Naive thymus-derived CD4-positive, alpha-beta T cell (primary cell): ENCODE measurements at regions not wholly inside any gene's neighbourhood (a gene's known extent, or its start where the extent isn't known, plus 50 kb on each side); places are given as distances from the start of the nearest gene placed in this dataset.
A peak's percentile ranks its signal among the peaks of the same experiment; 100 is the strongest.

ENCODE experiments used
- ATAC-seq: fragments of 150-1000 bp; cut with Tn5 transposase; 2 replicates; pipeline ENCODE4 v1.10.0; 2021; ENCODE audit warnings: mild to moderate bottlenecking, moderate library complexity
- CTCF ChIA-PET: fragments of 350-600 bp; sonication (Branson Sonifier 250); formaldehyde crosslinking; loops from one replicate; lab custom pipeline; 2021; ENCODE audit warnings: antibody characterized with exemption; lab: Charles Lee
- POLR2A ChIA-PET: fragments of 350-600 bp; sonication (Branson Sonifier 250); formaldehyde crosslinking; loops from one replicate; lab custom pipeline; 2021; ENCODE audit warnings: antibody characterized with exemption, inconsistent platforms; lab: Charles Lee
- DNase-seq, 9 donors: peaks; one replicate each; pipeline versions ENCODE4 v3.0.0 to v3.0.0-alpha.2; 2020 to 2022; ENCODE audit warnings: mixed read lengths in 1 of 9
- H3K27ac ChIP-seq: one replicate; pipeline ENCODE4 v1.7.0; 2013; ENCODE audit warnings: mild to moderate bottlenecking, low read depth, low read length, moderate library complexity
- H3K27me3 ChIP-seq, 2 donors: one replicate each; pipeline ENCODE4 v1.7.0; 2013; ENCODE audit warnings: low read length in 2 of 2, mild to moderate bottlenecking in 2 of 2, moderate library complexity in 2 of 2; ENCODE audit not compliant: control insufficient read depth in 2 of 2, insufficient read depth in 2 of 2
- H3K36me3 ChIP-seq, 3 experiments: 1 replicate in 2 of 3; 2 replicates in 1 of 3; pipeline ENCODE4 v1.7.0; 2013; ENCODE audit warnings: low read length in 3 of 3, mild to moderate bottlenecking in 3 of 3, moderate library complexity in 1 of 3; ENCODE audit not compliant: insufficient read depth in 3 of 3, control insufficient read depth in 2 of 3
- H3K4me1 ChIP-seq, 2 donors: one replicate each; pipeline ENCODE4 v1.7.0; 2013; ENCODE audit warnings: low read length in 2 of 2, mild to moderate bottlenecking in 2 of 2, moderate library complexity in 1 of 2; ENCODE audit not compliant: control insufficient read depth in 2 of 2, insufficient read depth in 2 of 2
- H3K4me3 ChIP-seq: 2 replicates; pipeline ENCODE4 v1.7.0; 2013; ENCODE audit warnings: mild to moderate bottlenecking, low read length
- H3K9me3 ChIP-seq, 3 experiments: 1 replicate in 2 of 3; 2 replicates in 1 of 3; pipeline ENCODE4 v1.7.0; 2013; ENCODE audit warnings: low read length in 3 of 3; ENCODE audit not compliant: control insufficient read depth in 2 of 3
- H3K27ac Mint-ChIP-seq, 9 donors: one replicate each; pipeline ENCODE4 v1.8.0; 2020 to 2022; ENCODE audit warnings: mixed read lengths in 9 of 9, mild to moderate bottlenecking in 8 of 9, moderate library complexity in 5 of 9, inconsistent platforms in 2 of 9
- H3K27me3 Mint-ChIP-seq, 5 donors: one replicate each; pipeline ENCODE4 v1.8.0; 2021 to 2022; ENCODE audit warnings: mixed read lengths in 5 of 5, mild to moderate bottlenecking in 1 of 5
- H3K36me3 Mint-ChIP-seq, 5 donors: one replicate each; pipeline ENCODE4 v1.8.0; 2020 to 2022; ENCODE audit warnings: mixed read lengths in 5 of 5, mild to moderate bottlenecking in 3 of 5, inconsistent platforms in 1 of 5
- H3K4me1 Mint-ChIP-seq, 7 donors: one replicate each; pipeline ENCODE4 v1.8.0; 2020 to 2022; ENCODE audit warnings: mixed read lengths in 7 of 7, mild to moderate bottlenecking in 3 of 7, inconsistent platforms in 1 of 7
- H3K4me3 Mint-ChIP-seq, 10 donors: one replicate each; pipeline ENCODE4 v1.8.0; 2020 to 2022; ENCODE audit warnings: mild to moderate bottlenecking in 10 of 10, mixed read lengths in 10 of 10, moderate library complexity in 6 of 10, inconsistent platforms in 2 of 10
- H3K9me3 Mint-ChIP-seq, 11 donors: one replicate each; pipeline ENCODE4 v1.8.0; 2020 to 2022; ENCODE audit warnings: mixed read lengths in 11 of 11, mild to moderate bottlenecking in 4 of 11, inconsistent platforms in 1 of 11, moderate library complexity in 1 of 11
- intact Hi-C, 2 donors: fragments of 100-400 bp; cut with micrococcal nuclease; formaldehyde crosslinking; loops; one replicate each; pipeline ENCODE4 v1.15.1; 2023

GRCh38 chr14:101473045-101473729, 88.1 kb upstream of the DIO3 start:
- Histone ChIP-seq H3K36me3 (no peaks in the 10 kb centered on the region), H3K27me3 (no peaks in the 10 kb centered on the region), H3K9me3 (no peaks in the 10 kb centered on the region), H3K4me1 (no peaks in the 10 kb centered on the region), H3K4me3 (no peak overlapping the region), H3K27ac (no peak overlapping the region)
- intact Hi-C loops, result no loop called here
- ChIA-PET POLR2A (no interaction called here), CTCF (no interaction called here)
- no peak for ATAC-seq
- Mint-ChIP-seq H3K4me3 (no peak overlapping the region), H3K27ac (no peak overlapping the region), H3K36me3 (no peaks in the 10 kb centered on the region), H3K27me3 (peaks cover 0 to 27% (median 4%) of the 10 kb centered on the region in 5 donors), H3K9me3 (peaks cover 0 to 2% (median 0%) of the 10 kb centered on the region in 11 donors), H3K4me1 (no peaks in the 10 kb centered on the region)
- DNase-seq, result no peak

GRCh38 chr14:101473795-101474562, 87.3 kb upstream of the DIO3 start:
- intact Hi-C loops, result no loop called here
- H3K27me3 ChIP-seq, result no peaks in the 10 kb centered on the region
- Mint-ChIP-seq H3K27ac (no peak overlapping the region), H3K4me1 (no peaks in the 10 kb centered on the region), H3K9me3 (peaks cover 0 to 2% (median 0%) of the 10 kb centered on the region in 11 donors), H3K4me3 (peak overlapping the region in 1 of 10 donors; percentile 39), H3K36me3 (no peaks in the 10 kb centered on the region), H3K27me3 (peaks cover 0 to 27% (median 4%) of the 10 kb centered on the region in 5 donors)
- CTCF ChIA-PET, result no interaction called here
- POLR2A ChIA-PET, result no interaction called here
- DNase-seq (no peak), ATAC-seq (no peak)
- H3K4me1 ChIP-seq, result no peaks in the 10 kb centered on the region
- H3K4me3 ChIP-seq, result no peak overlapping the region
- no peaks in the 10 kb centered on the region for H3K36me3 ChIP-seq
- no peak overlapping the region for H3K27ac ChIP-seq
- H3K9me3 ChIP-seq, result no peaks in the 10 kb centered on the region

- Mint-ChIP-seq H3K9me3 (peaks cover 0 to 2% (median 0%) of the 10 kb centered on the region in 11 donors), H3K4me3 (peak overlapping the region in 1 of 10 donors; percentile 39), H3K27me3 (peaks cover 0 to 31% (median 7%) of the 10 kb centered on the region in 5 donors), H3K4me1 (no peaks in the 10 kb centered on the region), H3K27ac (peak overlapping the region in 1 of 9 donors; percentile 55), H3K36me3 (no peaks in the 10 kb centered on the region)
- DNase-seq (no peak), ATAC-seq (no peak)
- H3K27ac ChIP-seq, result no peak overlapping the region
- no peak overlapping the region for H3K4me3 ChIP-seq
- H3K36me3 ChIP-seq, result no peaks in the 10 kb centered on the region
- H3K4me1 ChIP-seq, result no peaks in the 10 kb centered on the region
- ChIA-PET POLR2A (interaction anchor here (0.6 kb wide), 1 partner anchor 34 kb away, joined by 3 read pairs; no protein-coding TSS in a partner anchor), CTCF (no interaction called here)
- no peaks in the 10 kb centered on the region for H3K27me3 ChIP-seq
- H3K9me3 ChIP-seq, result no peaks in the 10 kb centered on the region
- intact Hi-C loops, result no loop called here
Observed at GRCh38 chr14:101474563-101475455, 86.5 kb upstream of the DIO3 start.

- Histone ChIP-seq H3K4me3 (no peak overlapping the region), H3K4me1 (no peaks in the 10 kb centered on the region), H3K9me3 (no peaks in the 10 kb centered on the region), H3K27me3 (no peaks in the 10 kb centered on the region), H3K27ac (no peak overlapping the region), H3K36me3 (no peaks in the 10 kb centered on the region)
- no peaks in the 10 kb centered on the region for H3K36me3 Mint-ChIP-seq
- H3K27me3 Mint-ChIP-seq, result peaks cover 0 to 31% (median 8%) of the 10 kb centered on the region in 5 donors
- ChIA-PET CTCF (no interaction called here), POLR2A (interaction anchor here (0.6 kb wide), 1 partner anchor 35 kb away, joined by 3 read pairs; no protein-coding TSS in a partner anchor)
- H3K27ac Mint-ChIP-seq, result no peak overlapping the region
- H3K4me3 Mint-ChIP-seq, result no peak overlapping the region
- no peak for DNase-seq
- H3K4me1 Mint-ChIP-seq, result no peaks in the 10 kb centered on the region
- intact Hi-C loops, result no loop called here
- ATAC-seq, result no peak
- H3K9me3 Mint-ChIP-seq, result peaks cover 0 to 2% (median 0%) of the 10 kb centered on the region in 11 donors
Observed at GRCh38 chr14:101475456-101476257, 85.6 kb upstream of the DIO3 start.

- Histone ChIP-seq H3K36me3 (no peaks in the 10 kb centered on the region), H3K9me3 (no peaks in the 10 kb centered on the region), H3K4me3 (no peak overlapping the region), H3K27ac (no peak overlapping the region), H3K27me3 (no peaks in the 10 kb centered on the region), H3K4me1 (no peaks in the 10 kb centered on the region)
- ChIA-PET CTCF (no interaction called here), POLR2A (no interaction called here)
- Mint-ChIP-seq H3K4me1 (no peaks in the 10 kb centered on the region), H3K27me3 (peaks cover 0 to 37% (median 12%) of the 10 kb centered on the region in 5 donors), H3K36me3 (no peaks in the 10 kb centered on the region), H3K9me3 (peaks cover 0 to 6% (median 0%) of the 10 kb centered on the region in 11 donors), H3K27ac (no peak overlapping the region), H3K4me3 (peak overlapping the region in 1 of 10 donors; percentile 63)
- no peak for ATAC-seq
- no peak for DNase-seq
- intact Hi-C loops, result no loop called here
Observed at GRCh38 chr14:101476258-101476915, 84.9 kb upstream of the DIO3 start.
